ENCODE measurements at regions not wholly inside any gene's neighbourhood (a gene's known extent, or its start where the extent isn't known, plus 50 kb on each side); places are given as distances from the start of the nearest gene placed in this dataset.

GRCh38 chr2:75411574-75411973 is 149.2 kb downstream of the EVA1A start:
- no peak for TF ChIP-seq CTCF (IDR thresholded peaks at IDR 0.05)
- TF ChIP-seq EZH2 (IDR thresholded peaks at IDR 0.05) = no peak

Measured in neural progenitor cell (in vitro differentiated cells).